Osteocyte (in vitro differentiated cells): ENCODE measurements at regions not wholly inside any gene's neighbourhood (a gene's known extent, or its start where the extent isn't known, plus 50 kb on each side); places are given as distances from the start of the nearest gene placed in this dataset.

ENCODE experiments used
- DNase-seq: peaks from one replicate; pipeline ENCODE4 v3.0.0; 2021; ENCODE audit warnings: mixed read lengths; ENCODE audit not compliant: unreplicated experiment; ENCODE audit errors: extremely low spot score
- H3K27ac Mint-ChIP-seq: one replicate; pipeline ENCODE4 v1.8.0; 2021; ENCODE audit warnings: mild to moderate bottlenecking, mixed read lengths; ENCODE audit not compliant: unreplicated experiment
- H3K27me3 Mint-ChIP-seq: one replicate; pipeline ENCODE4 v1.8.0; 2021; ENCODE audit warnings: mixed read lengths; ENCODE audit not compliant: unreplicated experiment
- H3K36me3 Mint-ChIP-seq: one replicate; pipeline ENCODE4 v1.8.0; 2021; ENCODE audit warnings: mixed read lengths; ENCODE audit not compliant: unreplicated experiment
- H3K4me1 Mint-ChIP-seq: one replicate; pipeline ENCODE4 v1.8.0; 2021; ENCODE audit warnings: mixed read lengths; ENCODE audit not compliant: unreplicated experiment
- H3K4me3 Mint-ChIP-seq: one replicate; pipeline ENCODE4 v1.8.0; 2021; ENCODE audit warnings: mild to moderate bottlenecking, moderate library complexity, mixed read lengths; ENCODE audit not compliant: unreplicated experiment
- H3K9me3 Mint-ChIP-seq: one replicate; pipeline ENCODE4 v1.8.0; 2021; ENCODE audit warnings: mixed read lengths; ENCODE audit not compliant: unreplicated experiment
- CTCF ChIP-seq: fragments of 200-600 bp; sonication (generic); IDR thresholded peaks from 2 replicates; pipeline ENCODE4 v1.5.0; 2021; ENCODE audit warnings: antibody characterized with exemption, mild to moderate bottlenecking, moderate library complexity

- H3K4me3 Mint-ChIP-seq = no peak overlapping the region
- no peak for TF ChIP-seq CTCF
Observed at GRCh38 chr2:9109871-9110270, 96.7 kb upstream of the ASAP2 start.

GRCh38 chr2:9108210-9108967, 98.2 kb upstream of the ASAP2 start:
- H3K4me3 Mint-ChIP-seq = no peak overlapping the region
- no peaks in the 10 kb centered on the region for H3K9me3 Mint-ChIP-seq
- peaks cover 47% of the 10 kb centered on the region for H3K4me1 Mint-ChIP-seq
- no peak for DNase-seq
- no peak for TF ChIP-seq CTCF
- H3K27me3 Mint-ChIP-seq = no peaks in the 10 kb centered on the region
- no peaks in the 10 kb centered on the region for H3K36me3 Mint-ChIP-seq
- H3K27ac Mint-ChIP-seq = peak overlapping the region; percentile 27

More at GRCh38 chr2:9109871-9110270, 96.7 kb upstream of the ASAP2 start:
- Mint-ChIP-seq H3K36me3 (no peaks in the 10 kb centered on the region), H3K9me3 (no peaks in the 10 kb centered on the region), H3K4me1 (peaks cover 44% of the 10 kb centered on the region), H3K27ac (no peak overlapping the region), H3K27me3 (no peaks in the 10 kb centered on the region)
- no peak for DNase-seq

GRCh38 chr2:9107168-9108025, 99.2 kb upstream of the ASAP2 start:
- no peaks in the 10 kb centered on the region for H3K27me3 Mint-ChIP-seq
- DNase-seq = no peak
- no peaks in the 10 kb centered on the region for H3K36me3 Mint-ChIP-seq
- peaks cover 50% of the 10 kb centered on the region for H3K4me1 Mint-ChIP-seq
- TF ChIP-seq CTCF = no peak
- no peak overlapping the region for H3K4me3 Mint-ChIP-seq
- no peaks in the 10 kb centered on the region for H3K9me3 Mint-ChIP-seq
- H3K27ac Mint-ChIP-seq = peak overlapping the region; percentile 27

- Mint-ChIP-seq H3K27ac (no peak overlapping the region), H3K36me3 (no peaks in the 10 kb centered on the region), H3K4me1 (peaks cover 49% of the 10 kb centered on the region), H3K4me3 (no peak overlapping the region), H3K27me3 (no peaks in the 10 kb centered on the region), H3K9me3 (no peaks in the 10 kb centered on the region)
- TF ChIP-seq CTCF = no peak
- DNase-seq = no peak
Observed at GRCh38 chr2:9106338-9107167, 100.1 kb upstream of the ASAP2 start.
